ENCODE measurements at regions not wholly inside any gene's neighbourhood (a gene's known extent, or its start where the extent isn't known, plus 50 kb on each side); places are given as distances from the start of the nearest gene placed in this dataset.

DNA sequence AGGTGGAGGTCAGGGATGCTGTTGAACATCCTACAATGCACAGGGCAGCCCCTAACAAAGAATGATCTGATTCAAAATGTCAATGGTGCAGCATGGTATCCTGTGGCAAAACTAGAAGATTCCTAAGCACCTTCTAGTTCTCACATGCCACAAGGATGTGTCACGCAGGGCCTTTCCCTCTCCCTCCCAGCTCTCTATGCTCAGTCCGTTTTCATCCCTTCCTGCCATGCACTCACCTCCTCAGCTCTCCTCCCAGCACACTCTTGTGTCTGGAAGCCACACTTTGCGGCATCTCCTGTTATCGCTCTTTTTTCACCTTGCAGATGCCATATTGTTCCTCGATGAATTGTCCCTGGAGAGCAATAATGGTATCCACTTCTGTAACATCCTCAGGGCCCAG, 263.4 kb downstream of the CDC5L start:
- Histone ChIP-seq H3K27ac (no peak overlapping the region), H3K9me3 (no peaks in the 10 kb centered on the region), H3K36me3 (no peaks in the 10 kb centered on the region), H3K4me1 (no peaks in the 10 kb centered on the region), H3K4me3 (no peak overlapping the region), H3K27me3 (no peaks in the 10 kb centered on the region)
- TF ChIP-seq, protein P1, sequence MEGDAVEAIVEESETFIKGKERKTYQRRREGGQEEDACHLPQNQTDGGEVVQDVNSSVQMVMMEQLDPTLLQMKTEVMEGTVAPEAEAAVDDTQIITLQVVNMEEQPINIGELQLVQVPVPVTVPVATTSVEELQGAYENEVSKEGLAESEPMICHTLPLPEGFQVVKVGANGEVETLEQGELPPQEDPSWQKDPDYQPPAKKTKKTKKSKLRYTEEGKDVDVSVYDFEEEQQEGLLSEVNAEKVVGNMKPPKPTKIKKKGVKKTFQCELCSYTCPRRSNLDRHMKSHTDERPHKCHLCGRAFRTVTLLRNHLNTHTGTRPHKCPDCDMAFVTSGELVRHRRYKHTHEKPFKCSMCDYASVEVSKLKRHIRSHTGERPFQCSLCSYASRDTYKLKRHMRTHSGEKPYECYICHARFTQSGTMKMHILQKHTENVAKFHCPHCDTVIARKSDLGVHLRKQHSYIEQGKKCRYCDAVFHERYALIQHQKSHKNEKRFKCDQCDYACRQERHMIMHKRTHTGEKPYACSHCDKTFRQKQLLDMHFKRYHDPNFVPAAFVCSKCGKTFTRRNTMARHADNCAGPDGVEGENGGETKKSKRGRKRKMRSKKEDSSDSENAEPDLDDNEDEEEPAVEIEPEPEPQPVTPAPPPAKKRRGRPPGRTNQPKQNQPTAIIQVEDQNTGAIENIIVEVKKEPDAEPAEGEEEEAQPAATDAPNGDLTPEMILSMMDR (IDR thresholded peaks at IDR 0.05) = no peak
- no peak for TF ChIP-seq POLR2A (IDR thresholded peaks at IDR 0.05)
- no peak for DNase-seq

- H3K27me3 ChIP-seq = no peaks in the 10 kb centered on the region
- no peaks in the 10 kb centered on the region for H3K36me3 ChIP-seq
- H3K27ac ChIP-seq = no peak overlapping the region
- no peak overlapping the region for H3K4me3 ChIP-seq
- no peaks in the 10 kb centered on the region for H3K9me3 ChIP-seq
- no peak for DNase-seq
- no peaks in the 10 kb centered on the region for H3K4me1 ChIP-seq
- TF ChIP-seq, protein P1 (IDR thresholded peaks at IDR 0.05) = no peak
- TF ChIP-seq POLR2A (IDR thresholded peaks at IDR 0.05) = no peak
These were observed 264.1 kb downstream of the CDC5L start for GRCh38 chr6:44651604-44652003.

GRCh38 chr6:44652547-44652946, 265.0 kb downstream of the CDC5L start:
- no peaks in the 10 kb centered on the region for H3K9me3 ChIP-seq
- no peaks in the 10 kb centered on the region for H3K27me3 ChIP-seq
- no peak for DNase-seq
- H3K4me1 ChIP-seq = no peaks in the 10 kb centered on the region
- H3K27ac ChIP-seq = no peak overlapping the region
- no peak overlapping the region for H3K4me3 ChIP-seq
- TF ChIP-seq, protein P1 (IDR thresholded peaks at IDR 0.05) = no peak
- no peak for TF ChIP-seq POLR2A (IDR thresholded peaks at IDR 0.05)
- no peaks in the 10 kb centered on the region for H3K36me3 ChIP-seq

DNA sequence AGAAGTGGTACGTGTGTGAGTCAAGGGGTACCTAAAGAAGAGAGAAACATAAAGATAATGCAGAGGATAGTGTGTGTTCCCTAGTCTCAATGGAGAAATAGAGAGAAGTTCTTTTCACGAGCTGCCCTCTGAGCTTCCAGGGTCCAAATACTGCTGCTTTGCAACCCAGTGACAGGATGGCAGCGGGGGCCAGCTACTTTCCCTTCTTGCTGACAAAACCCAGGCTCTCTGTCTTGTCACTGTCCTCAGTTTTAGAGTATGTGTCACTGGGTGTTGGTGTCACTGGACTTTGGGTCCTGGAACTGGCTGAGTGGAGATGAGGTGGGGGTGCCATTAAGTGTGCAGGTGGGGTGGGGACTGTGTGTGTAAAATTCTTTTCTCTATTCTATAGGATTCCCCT, 265.6 kb downstream of the CDC5L start:
- no peak for DNase-seq
- TF ChIP-seq, protein P1 (IDR thresholded peaks at IDR 0.05) = no peak
- TF ChIP-seq POLR2A (IDR thresholded peaks at IDR 0.05) = no peak
- no peaks in the 10 kb centered on the region for H3K27me3 ChIP-seq
- H3K36me3 ChIP-seq = no peaks in the 10 kb centered on the region
- no peak overlapping the region for H3K4me3 ChIP-seq
- no peak overlapping the region for H3K27ac ChIP-seq
- H3K4me1 ChIP-seq = no peaks in the 10 kb centered on the region
- no peaks in the 10 kb centered on the region for H3K9me3 ChIP-seq

DNA sequence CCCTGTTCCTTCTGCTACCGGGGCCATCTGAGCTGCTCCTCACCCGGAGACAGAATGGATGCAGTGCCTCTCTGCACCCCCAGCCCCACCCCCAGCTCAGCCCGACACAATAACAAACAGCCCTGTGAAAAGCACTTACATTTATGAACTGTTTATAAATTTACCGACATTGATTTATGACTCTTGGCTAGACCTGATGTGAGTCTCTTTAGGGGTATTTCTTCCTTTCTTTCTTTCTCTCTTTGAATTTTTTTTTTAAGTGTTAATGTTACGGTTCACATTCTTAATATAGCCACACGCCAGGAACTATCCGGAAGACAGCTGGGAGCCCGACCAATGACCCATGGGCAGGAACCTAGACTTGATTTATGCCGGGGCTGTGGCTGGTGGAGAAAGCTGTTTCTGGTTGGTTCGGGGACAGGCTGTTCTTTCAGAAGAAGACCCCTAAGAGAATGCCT, 266.3 kb downstream of the CDC5L start:
- Histone ChIP-seq H3K4me1 (no peaks in the 10 kb centered on the region), H3K4me3 (no peak overlapping the region), H3K9me3 (no peaks in the 10 kb centered on the region), H3K36me3 (no peaks in the 10 kb centered on the region), H3K27ac (no peak overlapping the region), H3K27me3 (no peaks in the 10 kb centered on the region)
- no peak for DNase-seq
- no peak for TF ChIP-seq POLR2A (IDR thresholded peaks at IDR 0.05)
- TF ChIP-seq, protein P1 (IDR thresholded peaks at IDR 0.05) = no peak

All from Peyer's patch (tissue), 4 donors.